HG02571 (cell line): ENCODE measurements at regions not wholly inside any gene's neighbourhood (a gene's known extent, or its start where the extent isn't known, plus 50 kb on each side); places are given as distances from the start of the nearest gene placed in this dataset.

ENCODE experiments used
- ATAC-seq: cut with Tn5 transposase; IDR thresholded peaks from one replicate; pipeline ENCODE4 v1.9.1; 2021; ENCODE audit warnings: mild to moderate bottlenecking, moderate library complexity; ENCODE audit not compliant: unreplicated experiment

DNA sequence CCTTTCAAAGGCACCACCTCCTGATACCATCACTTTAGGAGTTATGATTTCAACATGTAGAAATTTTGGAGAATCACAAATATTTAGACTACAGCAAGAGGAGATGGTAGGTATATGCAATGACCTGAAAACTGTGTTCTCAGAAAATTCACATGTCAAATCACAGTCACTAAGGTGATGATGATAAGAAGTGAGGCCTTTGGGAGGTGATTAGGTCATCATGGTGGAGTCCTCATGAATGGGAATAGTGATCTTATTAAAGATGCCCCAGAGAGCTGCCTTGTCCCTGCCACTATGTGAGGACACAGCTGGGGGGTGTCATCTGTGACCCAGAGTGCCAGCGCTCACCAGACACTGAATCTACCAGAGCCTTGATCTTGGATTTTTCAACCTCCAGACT, 513.5 kb upstream of the TUSC1 start:
- ATAC-seq, result no peak

DNA sequence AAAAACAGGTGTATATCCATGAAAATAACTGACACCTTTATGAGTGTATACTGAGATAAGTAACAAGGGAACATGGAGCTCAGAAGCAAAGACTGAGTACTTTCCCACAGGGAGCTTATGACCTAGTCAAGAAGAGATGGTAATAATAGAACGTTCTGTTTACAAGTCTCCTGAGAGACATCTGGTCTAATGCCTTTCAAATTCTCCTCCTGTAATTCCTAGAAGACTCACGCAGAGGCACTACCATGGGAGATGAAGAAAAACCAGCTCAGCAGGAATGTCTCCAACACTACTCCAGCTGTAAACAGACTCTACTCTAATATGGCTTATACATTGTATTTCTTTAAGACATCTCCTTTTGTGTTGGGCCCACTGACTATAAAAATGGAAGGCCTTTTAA, 503.6 kb upstream of the TUSC1 start:
- no peak for ATAC-seq

DNA sequence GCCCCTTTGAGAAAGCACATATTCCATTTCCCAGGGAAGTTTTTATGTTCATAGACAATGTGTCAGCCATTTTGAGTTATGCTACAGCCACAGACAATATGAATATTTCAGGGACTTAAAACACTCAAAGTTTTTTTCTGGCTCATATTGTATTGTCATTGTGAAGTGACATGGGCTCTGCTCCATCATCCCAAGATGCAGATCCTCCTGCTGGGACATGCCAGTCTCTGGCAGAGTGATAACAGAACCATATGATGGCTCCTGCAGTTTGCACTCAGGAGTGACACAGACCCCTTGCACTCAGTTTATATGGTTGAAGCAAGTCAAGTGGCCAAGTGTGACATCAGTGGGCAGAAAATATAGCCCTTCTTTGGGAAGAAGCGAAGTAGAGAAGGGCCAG, 498.4 kb upstream of the TUSC1 start:
- ATAC-seq, result no peak

DNA sequence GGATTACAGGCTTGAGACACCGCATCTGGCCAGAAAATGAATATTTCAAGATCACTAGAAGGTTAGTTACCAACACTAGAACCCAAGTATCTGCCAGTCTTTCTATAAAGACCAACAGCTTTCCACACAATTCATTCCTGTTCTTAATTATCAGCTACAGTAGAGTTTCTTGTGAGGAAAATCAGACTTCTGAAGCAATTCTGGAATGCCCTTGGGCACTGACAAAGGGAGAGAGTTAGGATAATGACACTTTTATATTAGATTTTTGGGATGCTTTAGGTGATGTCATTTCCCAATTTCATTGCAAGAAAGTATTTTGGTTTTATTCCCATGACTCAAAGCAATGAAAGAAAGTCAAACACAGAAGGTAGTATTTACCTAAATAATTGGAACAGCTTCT, 497.0 kb upstream of the TUSC1 start:
- ATAC-seq, result no peak

DNA sequence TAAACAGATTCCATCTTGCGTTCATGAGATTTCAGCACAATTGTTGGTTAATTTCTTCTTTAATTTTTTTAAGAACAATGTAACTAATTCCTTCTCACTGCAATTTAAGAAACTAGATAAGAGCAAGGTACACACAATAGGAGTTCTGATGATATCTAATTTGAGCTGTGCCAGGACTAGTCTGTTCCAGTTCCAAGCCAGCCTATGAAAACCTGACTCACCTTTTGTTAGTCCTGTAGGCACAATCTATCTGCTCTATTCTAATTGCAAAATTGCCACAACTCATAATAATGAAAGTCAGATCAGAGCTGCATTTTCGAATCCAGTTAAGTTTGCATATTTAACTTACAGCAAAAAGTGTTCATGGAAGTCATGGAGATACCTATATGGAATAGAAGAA, 494.1 kb upstream of the TUSC1 start:
- ATAC-seq, result no peak

DNA sequence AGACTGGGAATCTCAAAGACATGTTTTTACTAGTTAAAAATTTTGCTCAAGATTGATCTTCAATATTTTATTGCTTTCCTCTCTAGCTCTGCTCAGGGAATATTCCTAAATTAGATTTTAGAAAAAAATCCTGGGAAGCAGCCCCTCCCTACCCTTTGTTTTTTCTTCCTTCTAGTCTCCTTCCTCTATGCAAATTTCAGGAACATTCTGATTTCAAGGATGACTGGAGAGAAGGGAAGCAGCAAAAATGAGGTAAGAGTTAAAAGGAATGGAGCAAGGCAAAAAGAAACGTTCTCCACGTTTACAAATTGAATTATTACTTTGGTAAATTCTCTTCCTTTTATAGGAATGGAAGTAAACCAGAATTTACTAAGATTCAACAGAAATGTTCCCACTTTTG, 493.4 kb upstream of the TUSC1 start:
- ATAC-seq, result no peak

DNA sequence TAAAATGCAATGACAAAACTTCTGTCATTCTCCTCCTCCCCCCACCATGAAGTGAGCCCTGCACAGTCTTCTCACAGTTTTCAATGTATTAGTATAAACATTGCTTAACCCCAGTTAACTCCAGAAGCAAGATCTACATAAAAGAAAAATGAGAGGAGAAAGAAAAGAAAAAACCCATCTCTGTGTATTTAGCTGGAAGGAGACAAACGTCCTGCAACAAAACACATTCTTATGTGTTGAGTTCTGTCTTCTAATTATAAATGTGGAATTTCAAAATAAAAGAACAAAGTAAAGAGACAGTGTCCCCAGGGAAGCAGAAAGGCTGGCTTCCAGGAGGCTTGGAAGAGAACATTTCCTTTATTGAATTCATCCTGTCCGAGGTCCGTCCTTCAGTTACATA, 491.9 kb upstream of the TUSC1 start:
- ATAC-seq, result no peak

DNA sequence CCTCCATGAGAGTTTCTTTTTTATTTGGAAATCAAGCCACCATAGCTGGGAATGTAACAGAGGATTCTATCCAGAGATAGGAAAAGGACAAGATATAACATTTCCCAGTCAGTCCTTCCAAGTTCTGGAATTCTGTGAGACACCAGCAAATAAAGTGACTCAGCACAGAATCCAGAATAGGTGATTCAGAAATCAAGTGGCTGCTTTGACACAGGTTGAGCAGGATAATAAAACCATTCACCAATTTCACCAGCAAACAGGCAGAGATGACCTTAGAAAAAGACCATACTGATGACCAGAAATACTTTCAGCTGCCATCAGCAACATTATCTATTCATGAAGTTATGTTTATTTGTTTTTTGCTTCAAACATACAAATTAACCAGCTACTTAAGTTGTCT, 491.5 kb upstream of the TUSC1 start:
- no peak for ATAC-seq

DNA sequence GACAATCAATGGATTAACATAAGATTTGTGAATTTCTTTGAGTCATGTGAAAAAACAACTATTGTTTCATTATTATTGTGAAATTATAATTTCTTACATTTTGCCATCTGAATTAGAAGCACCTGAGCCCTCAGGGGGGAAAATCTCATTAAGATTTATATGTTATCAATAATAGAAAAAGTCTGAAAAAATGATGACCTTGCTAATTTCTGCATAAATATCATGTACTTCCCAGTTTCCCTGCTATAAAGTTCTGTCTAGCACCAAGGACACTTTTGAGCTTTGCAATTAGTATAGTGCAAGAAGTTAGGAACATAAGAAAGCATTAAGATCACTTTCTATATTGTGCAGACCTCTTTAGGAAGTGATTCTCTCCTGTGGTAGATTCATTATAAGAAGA, 488.3 kb upstream of the TUSC1 start:
- ATAC-seq, result no peak

DNA sequence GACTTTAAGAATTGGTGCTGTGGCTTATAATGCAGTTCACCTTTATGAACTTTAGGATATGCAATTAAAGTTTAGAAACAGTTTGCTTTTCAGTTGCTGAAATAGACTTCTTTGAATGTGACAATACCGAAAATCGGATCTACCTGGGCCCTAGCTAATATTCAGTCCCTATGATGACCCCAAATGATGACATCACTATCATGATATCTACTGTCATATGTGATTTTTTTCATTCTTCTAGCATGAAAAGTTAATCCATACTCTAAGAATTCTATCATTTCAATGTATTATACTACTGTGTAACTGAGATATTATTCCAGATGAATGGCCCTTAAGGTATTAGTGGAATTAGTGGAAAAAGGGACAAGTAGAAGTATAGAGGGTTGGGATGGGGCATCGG, 487.2 kb upstream of the TUSC1 start:
- ATAC-seq, result no peak

DNA sequence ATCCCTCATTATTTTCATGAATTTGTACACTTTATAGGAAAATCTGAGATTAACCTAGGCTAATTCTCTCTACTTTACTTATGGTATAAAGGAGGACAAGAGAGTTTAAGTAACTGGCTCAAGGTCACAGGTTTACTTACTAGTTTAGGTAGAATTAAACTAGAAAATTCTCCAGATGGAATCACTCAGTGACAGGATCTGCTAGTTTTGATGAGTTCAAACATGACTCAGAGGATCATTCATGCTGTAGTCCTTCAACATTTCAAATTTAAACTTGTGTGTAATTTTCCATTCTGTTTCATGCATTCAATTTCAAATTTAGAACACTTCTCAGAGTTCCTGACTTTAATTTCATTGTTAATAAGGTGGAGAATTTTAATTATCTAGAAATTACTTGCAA, 485.7 kb upstream of the TUSC1 start:
- no peak for ATAC-seq

DNA sequence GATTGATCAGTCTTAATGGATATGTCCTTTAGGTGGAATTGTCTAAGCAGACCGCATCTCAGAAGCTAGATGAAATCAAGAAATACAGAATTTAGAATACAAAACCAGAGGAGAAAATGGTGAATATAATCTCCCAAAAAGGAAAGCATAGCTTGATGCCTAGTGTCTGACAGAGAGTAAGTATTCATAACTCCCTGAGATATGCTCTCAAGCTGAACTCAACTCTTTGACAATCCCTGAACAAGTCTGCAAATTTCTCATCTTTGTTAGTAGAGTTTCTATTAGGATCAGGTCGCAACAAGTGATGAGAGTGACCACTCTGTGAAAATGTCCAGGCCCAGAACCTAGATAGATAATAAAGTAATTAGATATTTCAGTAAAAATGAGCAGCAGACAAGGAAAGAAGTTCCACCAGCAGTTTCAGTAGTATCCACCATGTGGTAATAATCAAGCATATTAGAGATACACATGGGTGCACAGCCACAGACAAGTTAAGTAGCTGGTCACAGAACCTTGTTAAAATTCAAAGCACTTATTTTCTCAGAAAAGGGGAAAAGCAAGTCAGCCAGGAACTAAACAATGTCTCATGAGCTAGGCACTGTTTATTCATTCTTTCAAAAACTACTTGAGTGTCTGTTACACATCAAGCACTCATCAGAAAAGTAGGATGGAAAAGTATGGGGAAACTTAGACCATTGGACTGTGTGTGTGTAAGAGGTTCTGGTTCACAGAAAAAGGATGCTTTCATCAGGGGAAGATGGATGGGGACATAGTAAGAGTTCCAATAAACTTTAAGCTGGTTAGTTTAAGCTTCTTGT, 481.5 kb upstream of the TUSC1 start:
- ATAC-seq, result no peak

DNA sequence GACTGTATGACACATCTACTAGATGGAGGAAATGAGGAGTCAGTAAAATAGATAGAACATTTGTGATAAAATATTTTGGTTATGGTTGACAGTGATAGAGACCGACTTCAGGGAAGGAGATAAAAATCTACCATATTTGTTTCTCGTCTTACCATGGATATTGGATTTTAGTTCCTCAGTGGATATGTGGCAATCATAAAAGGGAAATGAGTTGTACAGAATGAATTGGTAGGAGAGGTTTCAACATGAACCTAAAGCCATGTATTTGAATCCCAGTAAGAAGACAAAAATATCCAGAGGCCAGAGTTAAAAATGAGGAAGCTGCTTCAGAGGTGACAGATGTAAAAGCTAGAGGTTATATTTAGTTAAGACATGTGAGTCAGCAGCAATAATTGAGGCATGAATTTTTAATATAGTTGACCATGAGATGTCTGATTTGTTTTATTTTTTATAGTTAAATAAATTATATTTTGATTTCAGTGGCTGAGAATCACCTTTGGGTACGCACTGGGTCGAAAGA, 480.4 kb upstream of the TUSC1 start:
- ATAC-seq, result no peak

DNA sequence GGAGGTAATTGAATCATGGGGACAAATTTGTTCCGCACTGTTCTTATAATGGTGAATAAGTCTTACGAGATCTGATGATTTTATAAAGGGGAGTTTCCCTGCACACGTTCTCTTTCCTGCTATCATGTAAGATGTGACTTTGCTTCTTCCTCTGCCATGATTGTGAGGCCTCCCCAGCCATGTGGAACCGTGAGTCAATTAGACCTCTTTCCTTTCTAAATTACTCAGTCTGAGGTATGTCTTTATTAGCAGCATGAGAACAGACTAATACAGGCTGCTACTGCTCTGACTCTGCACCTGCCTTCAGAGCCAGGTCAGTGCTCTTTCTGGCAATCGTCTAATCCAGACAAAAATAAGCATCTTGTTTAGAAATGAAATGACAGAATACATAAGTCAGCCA, 479.2 kb upstream of the TUSC1 start:
- peak; percentile 70 for ATAC-seq

DNA sequence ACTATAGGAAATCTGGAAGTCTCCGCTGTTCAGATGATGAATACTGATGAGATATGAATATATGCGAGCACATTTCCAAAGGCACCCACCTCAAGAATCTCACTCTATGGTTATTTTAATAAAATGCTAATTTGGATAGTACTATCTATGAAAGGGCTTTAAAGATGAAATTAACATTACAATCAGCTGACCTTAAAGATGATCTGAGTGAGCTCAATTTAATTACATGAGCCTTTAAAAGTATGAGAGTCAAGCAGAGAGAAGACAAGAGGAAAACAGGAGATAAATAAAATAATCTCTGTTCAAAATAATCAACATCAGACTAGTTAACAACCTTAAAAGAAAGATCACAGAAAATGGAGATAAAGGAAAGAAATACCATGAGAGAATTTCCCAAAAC, 474.1 kb upstream of the TUSC1 start:
- ATAC-seq, result no peak

DNA sequence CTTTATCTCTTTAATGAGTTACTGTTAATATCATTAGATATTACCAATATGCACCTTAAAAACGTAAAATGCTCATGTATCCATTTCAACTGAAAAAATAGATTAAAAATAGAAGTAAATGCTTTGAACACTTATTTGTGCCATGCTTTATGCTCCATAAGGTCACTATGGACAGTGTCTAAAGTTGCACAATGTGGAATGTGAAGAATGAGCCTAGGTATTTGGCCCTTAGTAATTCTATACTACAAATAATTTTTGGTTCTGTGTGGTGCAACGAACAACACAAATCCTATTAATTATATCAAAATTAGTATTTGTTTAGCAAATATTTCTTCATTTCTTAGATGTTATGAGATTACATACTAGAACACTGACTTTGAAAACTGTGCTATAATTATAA, 469.9 kb upstream of the TUSC1 start:
- ATAC-seq, result no peak

DNA sequence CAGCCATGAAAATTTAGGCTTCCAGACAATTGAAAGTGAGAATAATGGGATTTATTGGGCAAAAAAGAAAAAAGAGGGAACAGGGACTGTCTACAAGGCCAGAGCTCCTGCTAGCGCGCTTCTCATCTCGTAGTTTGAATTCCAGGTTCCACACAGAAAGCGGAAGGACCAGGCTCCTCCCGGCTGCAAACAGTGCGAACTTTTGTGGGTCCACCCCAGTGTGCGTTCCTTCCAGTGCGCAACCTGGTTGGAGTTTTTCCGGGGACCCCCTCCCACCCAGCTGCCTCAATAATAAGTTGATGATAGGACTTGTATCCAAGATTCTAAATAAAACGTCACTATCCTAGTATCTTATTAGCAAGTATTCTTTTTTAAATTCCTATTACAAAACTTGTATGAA, 467.7 kb upstream of the TUSC1 start:
- ATAC-seq, result no peak

DNA sequence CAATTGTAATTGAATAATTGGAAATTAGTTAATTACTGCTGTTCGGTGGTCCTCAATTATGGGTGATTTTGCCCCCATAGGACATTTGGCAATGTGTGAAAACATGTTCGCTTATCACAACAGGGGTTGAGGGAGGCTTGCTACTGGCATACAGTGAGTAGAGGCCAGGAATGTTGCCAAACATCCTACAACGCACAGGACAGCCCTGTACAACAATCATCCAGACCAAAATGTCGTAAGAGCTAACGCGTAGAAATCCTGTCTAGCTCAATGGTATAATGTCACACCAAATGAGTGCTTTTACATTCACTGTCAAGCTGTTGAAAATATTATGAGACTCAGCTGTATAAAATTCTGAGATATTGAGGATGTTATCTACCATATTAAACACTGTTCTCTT, 464.4 kb upstream of the TUSC1 start:
- ATAC-seq, result no peak

DNA sequence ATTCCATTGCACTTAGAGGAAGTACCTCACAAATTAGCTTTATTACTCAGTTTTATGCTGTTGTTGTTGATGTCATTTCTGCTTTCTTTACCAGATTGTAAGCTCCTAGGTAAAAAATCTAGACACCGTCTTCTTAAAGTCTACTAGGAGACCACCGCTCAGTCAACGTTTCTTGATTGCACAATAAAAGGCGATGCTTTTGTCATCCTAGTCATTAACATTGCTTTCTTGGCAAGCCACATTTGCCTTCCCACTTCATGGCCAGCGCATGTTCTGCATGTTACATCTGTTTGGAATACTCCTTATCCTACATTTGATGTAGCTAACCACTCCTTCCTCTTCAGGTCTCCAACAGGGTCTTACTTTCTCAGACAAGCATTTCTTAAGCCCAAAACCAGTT, 464.0 kb upstream of the TUSC1 start:
- ATAC-seq, result no peak

DNA sequence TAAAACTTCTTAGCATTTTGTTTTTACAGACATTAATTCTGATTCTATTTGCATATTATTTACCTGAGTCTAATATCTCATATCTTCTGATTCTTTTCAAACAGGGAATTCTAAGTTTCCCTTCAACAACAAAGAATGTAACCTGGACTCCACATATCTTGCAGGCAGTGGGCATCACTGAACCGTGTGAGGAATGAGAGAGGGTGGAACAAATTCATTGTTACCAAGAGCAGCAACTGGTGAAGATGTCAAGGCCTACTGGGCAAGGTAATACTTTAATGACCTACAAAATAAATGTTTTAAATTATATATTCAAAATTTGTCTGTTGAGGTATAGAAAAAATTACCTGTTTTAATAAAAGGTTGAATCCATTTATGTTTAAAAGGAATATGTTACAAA, 455.3 kb upstream of the TUSC1 start:
- no peak for ATAC-seq

DNA sequence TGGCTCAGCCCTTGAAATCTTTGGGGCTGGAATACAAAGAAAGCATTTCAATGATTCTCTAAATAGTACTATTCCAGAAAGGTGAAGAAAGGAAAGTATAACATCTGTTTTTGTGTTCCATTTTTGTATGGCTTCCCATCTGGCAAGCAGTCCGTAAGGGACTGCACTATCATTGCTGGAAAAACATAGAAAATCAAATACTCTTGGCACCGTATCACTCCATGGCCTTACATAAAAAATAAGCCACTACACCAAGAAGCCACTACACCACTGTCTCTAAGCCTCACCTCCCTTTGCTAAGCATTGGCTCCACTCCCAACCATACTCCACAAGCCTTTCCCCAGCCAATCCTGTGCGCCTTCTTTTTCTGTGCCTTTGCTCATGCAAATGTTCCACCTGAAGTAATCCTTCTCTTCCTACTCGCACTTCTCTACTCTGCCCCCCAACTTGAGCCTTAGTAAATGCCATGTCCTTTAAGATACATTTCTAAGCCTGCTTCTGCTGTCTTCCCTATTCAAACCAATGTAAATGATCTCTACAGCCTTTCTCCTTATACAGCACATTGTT, 454.6 kb upstream of the TUSC1 start:
- ATAC-seq, result no peak

DNA sequence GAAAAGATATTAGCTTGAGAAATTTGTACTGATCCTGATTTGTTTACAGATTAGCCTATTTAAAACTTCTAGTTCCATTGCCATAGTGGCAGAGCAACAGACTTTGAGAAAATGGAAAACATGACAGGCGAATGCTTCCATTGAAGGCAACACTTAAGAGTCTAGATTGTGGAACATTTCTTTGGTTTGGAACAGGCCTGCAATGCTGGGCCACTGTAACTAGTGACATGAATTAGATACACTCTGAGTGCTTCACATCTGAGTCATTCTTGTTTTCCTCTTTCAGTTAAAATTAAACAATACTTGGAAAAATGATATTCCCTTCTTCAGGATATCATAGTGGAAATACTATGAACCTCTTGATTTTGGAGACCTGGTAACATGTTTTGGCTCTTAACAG, 453.6 kb upstream of the TUSC1 start:
- ATAC-seq, result no peak

DNA sequence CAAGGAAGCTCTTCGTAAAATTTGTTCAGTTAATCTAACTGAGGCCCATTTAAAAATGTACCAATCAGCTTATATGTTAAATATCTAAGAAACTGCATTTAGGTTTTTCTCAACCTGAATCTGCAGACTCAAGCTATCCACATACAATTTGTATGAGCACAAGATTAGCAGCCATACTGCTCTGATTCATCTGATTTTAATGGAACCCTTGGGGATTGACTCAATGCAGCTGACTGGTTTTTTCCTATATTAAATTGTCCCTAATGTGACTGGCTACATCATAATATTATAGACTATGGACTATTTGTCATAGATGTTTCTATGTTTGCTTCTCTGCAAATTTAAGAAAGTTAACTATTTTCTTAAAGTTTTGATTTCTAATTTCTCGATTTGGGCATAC, 451.0 kb upstream of the TUSC1 start:
- no peak for ATAC-seq
